ENCODE measurements at regions not wholly inside any gene's neighbourhood (a gene's known extent, or its start where the extent isn't known, plus 50 kb on each side); places are given as distances from the start of the nearest gene placed in this dataset.

GRCh38 chr11:134645576-134645975 is 233.5 kb upstream of the B3GAT1 start:
- peaks cover 5% of the 10 kb centered on the region; the same call in 1 of the 2 replicates for H3K4me1 ChIP-seq (ENCODE audit: control insufficient read depth, insufficient read depth, low read length)
- no peak for DNase-seq (ENCODE audit: low read depth, low spot score)
- H3K9me3 ChIP-seq (ENCODE audit: control insufficient read depth, insufficient read depth, low read length): no peaks in the 10 kb centered on the region
- no CpG with 5 or more reads among the region's 5 CpGs for WGBS (ENCODE audit: insufficient coverage, insufficient read length)
- no peak overlapping the region for H3K4me3 ChIP-seq (ENCODE audit: low read length)
- H3K27ac ChIP-seq (ENCODE audit: low read length): no peak overlapping the region
- no peaks in the 10 kb centered on the region for H3K36me3 ChIP-seq (ENCODE audit: control insufficient read depth, insufficient read depth, low read length)
- H3K27me3 ChIP-seq (ENCODE audit: control insufficient read depth, insufficient read depth, low read length): no peaks in the 10 kb centered on the region

DNA sequence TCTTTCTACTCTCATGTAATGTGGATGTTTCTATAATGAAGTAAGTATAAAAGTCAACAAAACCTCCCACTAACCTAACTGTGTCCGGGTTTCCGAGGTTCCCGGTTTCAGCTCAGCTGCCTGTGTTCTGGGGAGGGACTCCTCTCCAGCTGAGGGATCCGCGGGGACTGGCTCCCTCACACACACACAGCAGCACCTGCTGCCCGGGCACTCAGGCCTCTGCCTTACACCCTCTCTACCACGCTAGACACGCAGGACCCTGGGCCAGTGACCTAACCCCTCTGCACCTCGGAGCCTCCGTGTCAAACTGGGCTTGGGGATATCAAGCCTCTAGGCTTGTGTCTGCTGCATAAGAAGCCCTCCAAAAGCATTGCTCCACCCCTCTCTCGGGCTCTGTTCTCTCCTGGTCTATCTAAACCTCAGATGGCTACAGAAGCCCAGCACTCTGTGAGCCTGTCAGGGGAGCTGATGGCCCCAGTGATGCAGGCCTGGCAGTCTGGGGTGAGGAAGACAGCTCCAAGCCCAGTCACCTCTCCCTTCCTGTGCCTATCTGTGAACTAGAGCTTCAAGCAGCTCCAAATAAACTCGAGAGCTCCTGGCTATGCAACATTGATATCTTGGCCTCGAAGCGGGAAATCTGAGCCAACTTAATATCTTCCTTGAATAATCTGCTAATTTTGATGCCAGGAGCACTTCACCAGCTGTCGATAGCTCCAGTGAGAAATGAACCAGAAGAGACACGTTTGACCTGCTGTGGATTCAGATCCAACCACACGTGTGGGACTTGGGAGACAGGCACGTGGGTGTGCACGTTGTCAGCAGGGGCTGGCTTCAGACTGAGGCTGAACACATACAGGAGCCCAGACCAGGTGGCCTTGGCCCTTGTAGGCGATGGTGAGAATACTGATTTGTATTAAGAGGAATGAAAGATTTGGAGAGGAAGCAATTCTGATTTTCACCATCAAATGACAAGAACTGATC is 232.7 kb upstream of the B3GAT1 start:
- Histone ChIP-seq H3K27me3 (ENCODE audit: control insufficient read depth, insufficient read depth, low read length) (no peaks in the 10 kb centered on the region), H3K4me1 (ENCODE audit: control insufficient read depth, insufficient read depth, low read length) (peaks cover 5% of the 10 kb centered on the region; the same call in 1 of the 2 replicates), H3K27ac (ENCODE audit: low read length) (no peak overlapping the region), H3K9me3 (ENCODE audit: control insufficient read depth, insufficient read depth, low read length) (no peaks in the 10 kb centered on the region), H3K4me3 (ENCODE audit: low read length) (no peak overlapping the region), H3K36me3 (ENCODE audit: control insufficient read depth, insufficient read depth, low read length) (no peaks in the 10 kb centered on the region)
- WGBS (ENCODE audit: insufficient coverage, insufficient read length): no CpG with 5 or more reads among the region's 20 CpGs
- no peak for DNase-seq (ENCODE audit: low read depth, low spot score)

DNA sequence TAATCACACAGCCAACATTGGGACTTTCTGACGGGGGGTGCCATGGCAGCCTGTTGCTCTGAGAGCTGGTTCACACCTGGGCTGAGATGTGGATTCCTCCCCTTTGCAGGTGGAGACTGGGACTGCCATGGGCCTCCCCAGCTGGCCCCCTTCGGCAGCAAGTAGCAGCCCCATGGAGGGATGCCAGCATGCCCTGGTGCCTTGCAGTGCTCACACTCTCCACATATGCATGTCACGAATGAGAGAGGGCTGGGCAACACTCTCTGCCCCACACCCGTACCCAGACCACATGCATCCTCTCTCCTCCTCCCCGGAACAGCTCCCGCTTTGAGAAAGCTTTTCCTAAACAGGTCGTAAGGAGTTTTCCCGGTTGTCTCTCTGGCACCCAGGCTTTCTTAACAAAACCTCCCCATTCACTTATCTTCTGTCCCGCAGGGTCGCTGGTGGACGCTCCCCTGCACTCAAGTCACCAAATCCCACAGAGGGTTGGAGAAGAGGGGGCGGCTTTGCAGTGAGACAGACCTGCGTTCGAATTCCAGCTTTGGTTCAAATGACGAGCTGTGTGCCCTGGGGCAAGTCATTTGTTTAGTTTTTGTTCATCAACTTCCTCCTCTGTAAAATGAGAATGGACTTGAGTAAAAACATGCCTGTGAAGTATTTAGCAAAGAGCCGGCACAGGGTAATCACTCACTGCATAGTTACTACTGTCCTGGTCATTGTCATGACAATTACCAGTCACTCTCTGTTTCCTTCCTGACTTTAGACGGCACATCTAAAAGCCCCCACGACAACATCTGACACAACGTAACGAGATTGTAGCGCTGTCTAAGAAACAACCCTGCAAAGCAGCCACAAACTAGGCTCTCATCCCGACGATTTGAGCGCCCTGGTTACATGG is 231.3 kb upstream of the B3GAT1 start:
- Histone ChIP-seq H3K27me3 (ENCODE audit: control insufficient read depth, insufficient read depth, low read length) (no peaks in the 10 kb centered on the region), H3K4me1 (ENCODE audit: control insufficient read depth, insufficient read depth, low read length) (peaks cover 5% of the 10 kb centered on the region; the same call in 1 of the 2 replicates), H3K36me3 (ENCODE audit: control insufficient read depth, insufficient read depth, low read length) (no peaks in the 10 kb centered on the region), H3K27ac (ENCODE audit: low read length) (no peak overlapping the region), H3K4me3 (ENCODE audit: low read length) (no peak overlapping the region), H3K9me3 (ENCODE audit: control insufficient read depth, insufficient read depth, low read length) (no peaks in the 10 kb centered on the region)
- no peak for DNase-seq (ENCODE audit: low read depth, low spot score)
- WGBS (ENCODE audit: insufficient coverage, insufficient read length): no CpG with 5 or more reads among the region's 24 CpGs

- no peak overlapping the region for H3K4me3 ChIP-seq (ENCODE audit: low read length)
- H3K9me3 ChIP-seq (ENCODE audit: control insufficient read depth, insufficient read depth, low read length): no peaks in the 10 kb centered on the region
- no peak overlapping the region for H3K27ac ChIP-seq (ENCODE audit: low read length)
- WGBS (ENCODE audit: insufficient coverage, insufficient read length): no CpG with 5 or more reads among the region's 3 CpGs
- no peaks in the 10 kb centered on the region for H3K27me3 ChIP-seq (ENCODE audit: control insufficient read depth, insufficient read depth, low read length)
- no peak for DNase-seq (ENCODE audit: low read depth, low spot score)
- peaks cover 5% of the 10 kb centered on the region; the same call in 1 of the 2 replicates for H3K4me1 ChIP-seq (ENCODE audit: control insufficient read depth, insufficient read depth, low read length)
- H3K36me3 ChIP-seq (ENCODE audit: control insufficient read depth, insufficient read depth, low read length): no peaks in the 10 kb centered on the region
These were observed 230.2 kb upstream of the B3GAT1 start for GRCh38 chr11:134642206-134642605.

- Histone ChIP-seq H3K9me3 (ENCODE audit: control insufficient read depth, insufficient read depth, low read length) (no peaks in the 10 kb centered on the region), H3K27ac (ENCODE audit: low read length) (no peak overlapping the region), H3K36me3 (ENCODE audit: control insufficient read depth, insufficient read depth, low read length) (no peaks in the 10 kb centered on the region), H3K27me3 (ENCODE audit: control insufficient read depth, insufficient read depth, low read length) (no peaks in the 10 kb centered on the region), H3K4me1 (ENCODE audit: control insufficient read depth, insufficient read depth, low read length) (peaks cover 5% of the 10 kb centered on the region; the same call in 1 of the 2 replicates), H3K4me3 (ENCODE audit: low read length) (no peak overlapping the region)
- DNase-seq (ENCODE audit: low read depth, low spot score): no peak
- no CpG with 5 or more reads among the region's 17 CpGs for WGBS (ENCODE audit: insufficient coverage, insufficient read length)
These were observed 229.2 kb upstream of the B3GAT1 start for GRCh38 chr11:134640971-134641968.

- H3K4me1 ChIP-seq (ENCODE audit: control insufficient read depth, insufficient read depth, low read length): peaks cover 5% of the 10 kb centered on the region; the same call in 1 of the 2 replicates
- H3K4me3 ChIP-seq (ENCODE audit: low read length): no peak overlapping the region
- H3K9me3 ChIP-seq (ENCODE audit: control insufficient read depth, insufficient read depth, low read length): no peaks in the 10 kb centered on the region
- no peak overlapping the region for H3K27ac ChIP-seq (ENCODE audit: low read length)
- no peaks in the 10 kb centered on the region for H3K36me3 ChIP-seq (ENCODE audit: control insufficient read depth, insufficient read depth, low read length)
- no CpG with 5 or more reads among the region's 5 CpGs for WGBS (ENCODE audit: insufficient coverage, insufficient read length)
- no peaks in the 10 kb centered on the region for H3K27me3 ChIP-seq (ENCODE audit: control insufficient read depth, insufficient read depth, low read length)
- no peak for DNase-seq (ENCODE audit: low read depth, low spot score)
These were observed 228.5 kb upstream of the B3GAT1 start for GRCh38 chr11:134640536-134640935.

GRCh38 chr11:134639586-134640330 is 227.7 kb upstream of the B3GAT1 start:
- no peak for DNase-seq (ENCODE audit: low read depth, low spot score)
- Histone ChIP-seq H3K27ac (ENCODE audit: low read length) (no peak overlapping the region), H3K9me3 (ENCODE audit: control insufficient read depth, insufficient read depth, low read length) (no peaks in the 10 kb centered on the region), H3K4me1 (ENCODE audit: control insufficient read depth, insufficient read depth, low read length) (peaks cover 5% of the 10 kb centered on the region; the same call in 1 of the 2 replicates), H3K4me3 (ENCODE audit: low read length) (no peak overlapping the region), H3K27me3 (ENCODE audit: control insufficient read depth, insufficient read depth, low read length) (no peaks in the 10 kb centered on the region), H3K36me3 (ENCODE audit: control insufficient read depth, insufficient read depth, low read length) (no peaks in the 10 kb centered on the region)
- no CpG with 5 or more reads among the region's 15 CpGs for WGBS (ENCODE audit: insufficient coverage, insufficient read length)

DNA sequence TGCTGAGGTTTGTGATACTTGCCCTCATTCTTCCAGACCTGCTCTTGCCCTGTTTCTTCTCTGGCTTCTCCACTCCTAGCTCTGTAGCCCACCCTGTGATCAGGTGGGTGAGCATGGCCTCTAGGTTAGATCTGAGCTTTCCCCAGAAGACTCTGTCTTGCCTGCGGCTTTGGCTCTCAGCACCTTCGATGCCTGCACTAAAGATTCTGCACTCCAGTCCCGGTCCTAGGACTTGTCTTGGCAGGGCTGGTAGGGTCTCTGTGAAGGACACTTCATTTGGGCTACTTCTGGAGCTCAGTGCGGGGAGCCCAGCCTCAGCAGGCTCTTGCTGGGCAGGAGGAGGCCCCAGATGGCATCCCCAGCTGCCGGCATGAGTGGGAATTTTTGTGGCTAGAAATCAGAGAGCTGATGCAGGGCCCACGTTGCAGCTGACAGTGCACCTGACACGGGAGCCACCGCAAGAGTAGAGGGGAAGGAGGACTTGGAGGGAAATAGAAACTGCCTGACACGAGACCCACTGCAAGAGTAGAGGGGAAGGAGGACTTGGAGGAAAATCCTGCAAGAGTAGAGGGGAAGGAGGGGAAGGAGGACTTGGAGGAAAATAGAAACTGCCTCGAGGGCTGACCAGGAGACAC is 226.9 kb upstream of the B3GAT1 start:
- Histone ChIP-seq H3K4me1 (ENCODE audit: control insufficient read depth, insufficient read depth, low read length) (0 out of 2 replicates have a peak, but pooled peaks cover 3% of the 10 kb centered on the region), H3K4me3 (ENCODE audit: low read length) (no peak overlapping the region), H3K27me3 (ENCODE audit: control insufficient read depth, insufficient read depth, low read length) (no peaks in the 10 kb centered on the region), H3K27ac (ENCODE audit: low read length) (no peak overlapping the region), H3K36me3 (ENCODE audit: control insufficient read depth, insufficient read depth, low read length) (no peaks in the 10 kb centered on the region), H3K9me3 (ENCODE audit: control insufficient read depth, insufficient read depth, low read length) (no peaks in the 10 kb centered on the region)
- no peak for DNase-seq (ENCODE audit: low read depth, low spot score)
- WGBS (ENCODE audit: insufficient coverage, insufficient read length): no CpG with 5 or more reads among the region's 10 CpGs

All from iPS DF 6.9 (cell line).